ENCODE measurements at regions not wholly inside any gene's neighbourhood (a gene's known extent, or its start where the extent isn't known, plus 50 kb on each side); places are given as distances from the start of the nearest gene placed in this dataset.

- Histone ChIP-seq H4K5ac (ENCODE audit: insufficient read length, low read depth, low read length) (no peak overlapping the region), H2BK15ac (ENCODE audit: low read length) (no peak overlapping the region), H4K8ac (ENCODE audit: extremely low read depth, insufficient read depth, low read length) (no peak overlapping the region), H3K4ac (replicated peaks; ENCODE audit: insufficient read length, low read depth, low read length) (no peak overlapping the region), H3K27me3 (replicated peaks in 1 of 4; ENCODE audit: control insufficient read depth in 3 of 4, extremely low read depth in 1 of 4, insufficient read depth in 3 of 4, low read length in 3 of 4) (no peaks in the 10 kb centered on the region), H3K18ac (ENCODE audit: extremely low read depth, low read length) (no peak overlapping the region), H3K9ac (replicated peaks in 1 of 4; ENCODE audit: extremely low read depth in 1 of 4, low read depth in 3 of 4, low read length in 3 of 4) (no peak overlapping the region), H3K27ac (ENCODE audit: low read depth, low read length) (no peak overlapping the region), H3K56ac (replicated peaks; ENCODE audit: insufficient read length, low read depth, low read length) (no peak overlapping the region), H3K14ac (ENCODE audit: insufficient read length) (no peak overlapping the region), H3K4me3 (ENCODE audit: extremely low read depth in 1 of 4, insufficient read depth in 2 of 4, low read depth in 3 of 4, low read length in 4 of 4) (no peak overlapping the region), H4K91ac (replicated peaks; ENCODE audit: insufficient read length, low read length) (no peak overlapping the region), H3K79me2 (ENCODE audit: control insufficient read depth in 1 of 2, insufficient read depth in 2 of 2, low read length in 2 of 2) (peaks cover 0 to 30% of the 10 kb centered on the region in 2 experiments; a peak in 3 of 4 replicates), H3K36me3 (ENCODE audit: control insufficient read depth in 2 of 4, insufficient read depth in 4 of 4, low read length in 3 of 4) (no peaks in the 10 kb centered on the region; a peak in 1 of 8 replicates), H2BK120ac (replicated peaks; ENCODE audit: low read depth, low read length) (no peak overlapping the region), H3K23me2 (ENCODE audit: low read depth, low read length) (no peaks in the 10 kb centered on the region; the same call in 1 of the 2 replicates), H3K4me1 (replicated peaks in 1 of 4; ENCODE audit: control insufficient read depth in 3 of 4, insufficient read depth in 4 of 4, low read length in 3 of 4) (peaks cover 9 to 27% (median 17%) of the 10 kb centered on the region in 4 experiments), H2BK5ac (ENCODE audit: low read depth, low read length) (no peak overlapping the region), H3K4me2 (ENCODE audit: insufficient read depth in 1 of 2, low read depth in 2 of 2, low read length in 2 of 2) (no peak overlapping the region), H3K79me1 (ENCODE audit: low read depth, low read length) (peaks cover 5% of the 10 kb centered on the region), H3K9me3 (ENCODE audit: insufficient read depth in 2 of 2, low read depth in 1 of 2, low read length in 1 of 2) (no peaks in the 10 kb centered on the region), H3K23ac (ENCODE audit: insufficient read length) (no peak overlapping the region), H2AFZ (ENCODE audit: low read length) (no peak overlapping the region), H2AK5ac (ENCODE audit: low read depth, low read length) (no peak overlapping the region; the same call in 1 of the 2 replicates), H2BK20ac (ENCODE audit: low read length) (no peak overlapping the region), H2BK12ac (ENCODE audit: low read depth, low read length) (0 out of 2 replicates have a peak overlapping the region, but pooled peaks have one; percentile 51), H4K20me1 (replicated peaks in 1 of 2; ENCODE audit: control insufficient read depth in 1 of 2, insufficient read depth in 2 of 2, low read length in 2 of 2) (peaks cover 0 to 2% of the 10 kb centered on the region in 2 experiments)
- 87% methylated on average over 6 of the region's 6 CpGs; no CpG with 5 or more reads in 1 of the 2 experiments for WGBS, 2 experiments (ENCODE audit: extremely low coverage in 1 of 2, insufficient coverage in 1 of 2, insufficient read length in 1 of 2, insufficient replicate concordance in 2 of 2, low coverage in 1 of 2, low lambda C conversion rate in 2 of 2, missing lambda C conversion rate in 1 of 2)
- FAIRE-seq (no peak), DNase-seq (ENCODE audit: low read depth in 1 of 2, low spot score in 2 of 2) (no peak)
- ChIA-PET POLR2A (ENCODE audit: partially characterized antibody) (interaction anchor here (0.5 to 1.7 kb wide), 4 partner anchors 9 to 176 kb away, joined by 3 to 5 read pairs (median 4); no protein-coding TSS in a partner anchor), CTCF (ENCODE audit: partially characterized antibody) (interaction anchor here (0.7 to 19.4 kb wide), 6 partner anchors 10 to 314 kb away, joined by 3 to 196 read pairs (median 4); no protein-coding TSS in a partner anchor)
- TF ChIP-seq BCL11A (IDR thresholded peaks at IDR 0.05; ENCODE audit: low read depth in 2 of 2, low read length in 2 of 2) (no peak), TAF7 (optimal IDR thresholded peaks at IDR 0.05; ENCODE audit: borderline replicate concordance, low read depth, low read length) (no peak), USF2 (IDR thresholded peaks at IDR 0.05; ENCODE audit: low read length) (no peak), RFX5 (IDR thresholded peaks at IDR 0.05; ENCODE audit: borderline replicate concordance, low read depth, low read length) (no peak), CBX5 (IDR thresholded peaks at IDR 0.05; ENCODE audit: low read depth, low read length) (no peak), BACH1 (IDR thresholded peaks at IDR 0.05; ENCODE audit: low read length) (no peak), ASH2L (IDR thresholded peaks at IDR 0.05; ENCODE audit: low read length) (no peak), GTF2F1 (IDR thresholded peaks at IDR 0.05; ENCODE audit: borderline replicate concordance, low read depth, low read length) (no peak), NRF1 (IDR thresholded peaks at IDR 0.05; ENCODE audit: low read depth, low read length) (no peak), SIX5 (IDR thresholded peaks at IDR 0.05; ENCODE audit: low read depth, low read length) (no peak)
Measured at GRCh38 chr18:46341986-46342525, 237.9 kb downstream of the HAUS1 start.

Data from H1 (cell line).